ENCODE measurements at regions not wholly inside any gene's neighbourhood (a gene's known extent, or its start where the extent isn't known, plus 50 kb on each side); places are given as distances from the start of the nearest gene placed in this dataset.
A peak's percentile ranks its signal among the peaks of the same experiment; 100 is the strongest.

GRCh38 chr6:121578216-121578615, 142.8 kb downstream of the GJA1 start:
- no peak for DNase-seq (ENCODE audit: low spot score)
- Histone ChIP-seq H3K4me3 (no peak overlapping the region), H3K27ac (no peak overlapping the region)
- no peak for TF ChIP-seq CTCF (IDR thresholded peaks at IDR 0.05)

GRCh38 chr6:121579478-121579877, 144.0 kb downstream of the GJA1 start:
- DNase-seq (ENCODE audit: low spot score): no peak
- H3K27ac ChIP-seq: no peak overlapping the region
- no peak for TF ChIP-seq CTCF (IDR thresholded peaks at IDR 0.05)

GRCh38 chr6:121581327-121581726, 145.9 kb downstream of the GJA1 start:
- no peak overlapping the region for H3K27ac ChIP-seq
- no peak for DNase-seq (ENCODE audit: low spot score)

More at GRCh38 chr6:121579478-121579877, 144.0 kb downstream of the GJA1 start:
- no peak overlapping the region for H3K4me3 ChIP-seq

GRCh38 chr6:121582262-121582661, 146.8 kb downstream of the GJA1 start:
- Histone ChIP-seq H3K4me3 (no peak overlapping the region), H3K27ac (no peak overlapping the region)
- no peak for TF ChIP-seq CTCF (IDR thresholded peaks at IDR 0.05)
- DNase-seq (ENCODE audit: low spot score): no peak

More at GRCh38 chr6:121581327-121581726, 145.9 kb downstream of the GJA1 start:
- H3K4me3 ChIP-seq: no peak overlapping the region
- no peak for TF ChIP-seq CTCF (IDR thresholded peaks at IDR 0.05)

- peak overlapping the region in 1 of 2 donors; percentile 57 for H3K27ac ChIP-seq
- TF ChIP-seq CTCF (IDR thresholded peaks at IDR 0.05): no peak
- DNase-seq (ENCODE audit: low spot score): no peak
- no peak overlapping the region for H3K4me3 ChIP-seq
These were observed 149.3 kb downstream of the GJA1 start for GRCh38 chr6:121584586-121585369.

GRCh38 chr6:121590438-121590837, 155.0 kb downstream of the GJA1 start:
- no peak for TF ChIP-seq CTCF (IDR thresholded peaks at IDR 0.05)
- DNase-seq (ENCODE audit: low spot score): no peak
- no peak overlapping the region for H3K4me3 ChIP-seq
- H3K27ac ChIP-seq: no peak overlapping the region

- TF ChIP-seq CTCF (IDR thresholded peaks at IDR 0.05): no peak
- DNase-seq (ENCODE audit: low spot score): no peak
These were observed 155.5 kb downstream of the GJA1 start for GRCh38 chr6:121590916-121591315.

More at GRCh38 chr6:121590916-121591315, 155.5 kb downstream of the GJA1 start:
- no peak overlapping the region for H3K4me3 ChIP-seq
- no peak overlapping the region for H3K27ac ChIP-seq
